ENCODE measurements at regions not wholly inside any gene's neighbourhood (a gene's known extent, or its start where the extent isn't known, plus 50 kb on each side); places are given as distances from the start of the nearest gene placed in this dataset.
"Not testable (repeated sequence)": the region's sequence is repeated elsewhere in the genome, so short reads cannot be mapped to it uniquely, and the experiment has no call there.

GRCh38 chrY:25207373-25207772, 155.5 kb upstream of the BPY2C start:
- not testable (repeated sequence) for TF ChIP-seq CTCF, POLR2A (IDR thresholded peaks at IDR 0.05)

Data from heart left ventricle (tissue), 13 donors.